Activated CD4-positive, alpha-beta T cell treated with anti-CD3 and anti-CD28 coated beads, Interleukin-2, Interleukin-6, amounts not matched to agents 100 ng/mL and 50 ng/mL, durations not matched to agents 16 hours and 8 hours (primary cell): ENCODE measurements at regions not wholly inside any gene's neighbourhood (a gene's known extent, or its start where the extent isn't known, plus 50 kb on each side); places are given as distances from the start of the nearest gene placed in this dataset.
A peak's percentile ranks its signal among the peaks of the same experiment; 100 is the strongest.
"Not testable (repeated sequence)": the region's sequence is repeated elsewhere in the genome, so short reads cannot be mapped to it uniquely, and the experiment has no call there.

ENCODE experiments used
- DNase-seq: peaks from one replicate; pipeline ENCODE4 v3.0.0-alpha.2; 2020

GRCh38 chr18:22828171-22828570, 105.0 kb upstream of the RBBP8 start:
- DNase-seq, result no peak

GRCh38 chr18:22828583-22828982, 104.5 kb upstream of the RBBP8 start:
- DNase-seq, result not testable (repeated sequence)

DNA sequence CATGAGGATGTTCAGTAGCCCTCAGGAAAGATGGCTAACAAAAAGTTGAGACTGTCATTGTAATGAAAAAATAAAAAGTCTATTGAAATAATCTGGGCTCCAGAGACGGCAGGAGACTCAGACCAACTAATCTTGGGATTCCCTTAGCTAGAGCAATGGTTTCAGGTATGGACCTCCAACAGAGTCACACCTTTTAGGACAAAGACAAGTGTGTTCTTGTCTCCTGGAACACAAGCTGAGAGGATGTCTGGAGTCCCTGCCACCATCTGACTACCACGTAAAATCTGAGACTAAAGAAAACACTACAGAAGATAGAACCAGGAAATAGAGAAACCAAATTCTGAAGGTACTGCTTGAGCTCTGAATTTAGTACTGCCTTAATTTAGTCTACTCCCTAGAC, 103.3 kb upstream of the RBBP8 start:
- no peak for DNase-seq

DNA sequence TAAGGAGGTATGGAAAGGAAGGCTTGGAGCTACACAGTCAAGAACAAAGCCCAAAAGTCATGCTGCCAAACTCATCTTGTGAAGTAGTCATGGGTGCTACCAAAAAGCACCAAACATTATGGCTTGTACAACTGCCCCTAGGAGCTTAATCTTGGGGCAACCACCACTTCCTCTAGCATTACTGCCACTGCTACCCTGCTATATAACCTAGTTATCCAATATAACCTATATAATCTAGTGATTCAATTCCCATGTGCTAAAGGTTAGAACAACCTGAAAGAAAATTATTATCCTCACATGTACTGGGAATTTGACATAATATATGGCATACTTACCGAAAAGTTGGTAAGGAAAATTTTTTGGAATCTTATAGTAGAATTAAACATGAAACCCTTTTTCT, 102.6 kb upstream of the RBBP8 start:
- no peak for DNase-seq

GRCh38 chr18:22831441-22831904, 101.7 kb upstream of the RBBP8 start:
- DNase-seq, result no peak

DNA sequence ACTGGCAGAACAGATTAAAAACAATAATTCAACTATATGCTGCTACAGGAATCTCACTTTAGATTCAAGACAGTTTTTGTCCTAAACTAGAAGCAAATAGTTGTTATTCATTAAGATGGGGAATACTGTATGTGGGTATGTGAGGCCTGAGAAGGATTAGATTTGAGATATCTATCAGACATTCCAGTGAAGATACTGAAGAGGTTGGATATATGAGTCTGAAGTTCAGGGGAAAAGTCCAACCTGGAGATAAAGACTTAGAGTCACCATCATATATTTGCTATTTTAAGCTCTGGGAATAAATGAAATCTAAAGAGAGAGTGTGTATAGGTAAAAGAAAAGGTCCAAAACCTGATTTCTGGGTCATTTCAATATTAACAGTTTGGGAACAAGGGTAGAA, 96.2 kb upstream of the RBBP8 start:
- no peak for DNase-seq

- no peak for DNase-seq
These were observed 94.9 kb upstream of the RBBP8 start for GRCh38 chr18:22838221-22838620.

DNA sequence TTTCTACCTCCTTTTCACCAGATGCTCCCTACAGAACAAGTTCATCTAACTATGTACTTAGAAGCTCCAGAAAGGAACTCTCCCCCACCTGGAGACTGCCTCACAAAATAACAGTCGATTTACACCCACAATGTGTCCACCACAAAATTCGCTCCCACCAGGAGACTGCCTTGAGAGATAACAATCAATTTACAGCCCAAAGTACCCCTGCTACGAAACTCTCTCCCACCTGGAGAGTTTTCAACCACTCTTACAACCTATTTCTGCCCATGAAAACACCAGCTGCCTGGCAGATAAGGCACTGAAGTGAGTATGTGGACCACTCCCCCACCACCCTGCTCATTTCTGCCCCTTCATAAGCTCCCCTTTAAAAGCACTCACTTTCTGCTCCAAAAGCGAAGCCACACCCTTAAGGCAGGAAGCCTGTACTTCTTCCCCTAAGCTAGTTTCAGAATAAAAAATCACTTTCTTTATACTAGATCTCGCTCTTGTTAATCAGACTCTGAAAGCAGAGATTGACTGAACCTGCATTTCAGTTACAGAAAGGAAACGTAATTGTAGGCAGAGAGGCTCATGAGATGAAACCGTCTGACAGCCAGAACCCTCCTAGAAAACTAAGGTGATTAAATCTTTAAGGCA, 94.4 kb upstream of the RBBP8 start:
- peak; percentile 63 for DNase-seq

DNA sequence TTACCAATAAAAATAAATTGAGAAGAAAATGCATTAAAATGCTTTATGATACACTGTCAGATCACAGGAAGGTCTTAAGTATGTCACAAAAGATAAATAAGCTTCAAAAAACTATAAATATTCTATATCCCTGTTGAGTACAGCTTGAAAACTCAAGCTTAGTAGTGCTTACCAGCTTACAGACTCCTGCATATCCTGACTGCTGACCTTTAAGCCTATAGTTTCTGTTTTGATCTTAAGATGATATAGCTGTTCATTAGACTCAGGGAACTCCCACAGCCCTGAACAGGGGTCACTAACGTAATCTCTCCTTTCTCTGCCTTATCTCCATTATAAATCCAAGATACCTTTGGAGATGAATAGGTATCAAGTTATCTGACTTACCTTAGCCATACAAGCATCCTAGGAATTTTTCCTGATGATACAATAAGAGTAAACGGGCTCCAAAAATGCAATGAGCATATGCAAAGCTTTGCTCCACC, 93.7 kb upstream of the RBBP8 start:
- DNase-seq, result no peak

DNA sequence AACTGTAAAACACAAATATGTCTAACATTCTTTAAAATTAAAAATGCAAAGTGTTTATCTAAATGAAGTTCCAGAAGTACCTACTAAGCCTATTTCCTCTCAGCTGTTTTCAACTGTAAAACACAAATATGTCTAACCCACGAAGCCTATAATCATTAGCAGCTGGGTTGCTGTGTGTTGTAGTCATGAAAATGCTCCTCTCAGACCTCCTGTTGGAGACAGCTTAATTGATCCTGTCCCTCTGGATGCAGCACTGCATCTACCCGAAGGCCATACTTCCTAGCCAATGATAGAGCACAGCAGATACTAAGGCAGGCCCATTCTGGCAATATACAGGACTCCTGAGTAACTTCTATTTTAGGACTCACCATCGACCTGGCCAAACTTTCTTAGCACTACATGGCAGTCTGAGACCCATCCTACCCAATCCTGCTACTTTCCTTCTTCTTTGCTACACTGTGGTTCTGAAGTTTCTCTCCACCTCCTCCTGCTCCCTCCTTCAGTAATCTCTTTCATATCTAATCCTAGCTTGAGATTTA, 92.5 kb upstream of the RBBP8 start:
- DNase-seq, result no peak

DNA sequence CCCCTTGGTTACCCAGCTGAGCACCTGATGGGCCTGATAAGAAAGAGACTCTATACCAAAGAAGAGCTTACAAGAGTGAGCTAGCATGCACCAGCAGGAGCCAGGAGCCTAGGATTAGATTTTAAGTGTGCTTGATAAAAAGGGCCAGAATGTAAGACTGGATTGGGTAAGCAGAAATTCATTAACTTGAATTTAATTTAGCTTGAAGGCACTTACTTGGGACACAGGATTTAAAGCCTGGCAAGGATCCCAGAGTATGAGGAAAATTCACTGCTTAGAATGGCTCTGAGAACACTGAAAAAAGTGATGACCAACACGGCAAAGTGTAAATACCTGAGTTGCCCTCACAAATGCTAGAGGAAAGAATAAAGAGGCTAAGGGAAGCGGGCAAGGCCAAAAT, 91.3 kb upstream of the RBBP8 start:
- no peak for DNase-seq

DNA sequence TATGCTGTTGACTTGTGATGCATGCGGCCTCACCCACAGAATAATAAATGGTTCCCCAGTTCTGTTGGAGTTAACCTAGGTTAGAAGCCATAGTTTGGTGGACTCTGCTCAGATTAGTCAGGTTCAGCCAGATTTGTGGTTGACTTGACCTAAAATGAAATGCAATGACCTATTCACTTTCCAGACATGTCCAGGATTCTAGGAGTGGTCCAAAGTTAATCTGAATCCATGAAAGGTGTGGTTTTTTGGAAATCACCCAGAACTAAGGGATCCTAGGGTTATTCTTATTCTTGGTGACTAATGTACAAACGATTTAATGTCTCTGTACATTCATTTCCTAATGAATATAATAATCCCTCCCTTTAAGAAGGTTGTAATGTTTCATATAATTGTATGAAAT, 88.9 kb upstream of the RBBP8 start:
- DNase-seq, result no peak

GRCh38 chr18:22844628-22845027, 88.5 kb upstream of the RBBP8 start:
- DNase-seq, result no peak

- DNase-seq, result no peak
These were observed 86.9 kb upstream of the RBBP8 start for GRCh38 chr18:22846088-22846683.

DNA sequence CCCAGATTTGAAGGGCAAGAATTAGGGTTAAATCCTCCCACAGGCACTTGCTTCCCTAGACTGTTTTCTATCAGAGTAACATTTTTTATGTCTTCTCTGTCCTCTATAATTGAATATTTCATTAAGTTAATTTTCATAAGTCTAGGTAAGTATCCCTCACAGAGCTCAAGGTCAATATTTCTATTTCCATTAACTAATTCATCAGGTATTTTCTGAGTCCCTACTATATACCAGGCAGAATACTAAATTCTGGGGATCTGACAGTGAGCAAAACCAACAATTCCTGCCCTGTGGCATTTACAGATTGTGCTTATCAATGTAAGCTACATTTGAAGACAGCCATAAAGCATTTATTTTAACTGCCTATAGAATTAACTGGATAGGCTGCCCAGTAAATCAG, 86.4 kb upstream of the RBBP8 start:
- no peak for DNase-seq

- DNase-seq, result no peak
These were observed 85.7 kb upstream of the RBBP8 start for GRCh38 chr18:22847392-22847791.

- DNase-seq, result peak; percentile 12
These were observed 85.2 kb upstream of the RBBP8 start for GRCh38 chr18:22847867-22848451.

- DNase-seq, result no peak
These were observed 84.5 kb upstream of the RBBP8 start for GRCh38 chr18:22848615-22849014.

- DNase-seq, result no peak
These were observed 76.3 kb upstream of the RBBP8 start for GRCh38 chr18:22856870-22857269.

GRCh38 chr18:22858121-22858520, 75.0 kb upstream of the RBBP8 start:
- DNase-seq, result no peak

DNA sequence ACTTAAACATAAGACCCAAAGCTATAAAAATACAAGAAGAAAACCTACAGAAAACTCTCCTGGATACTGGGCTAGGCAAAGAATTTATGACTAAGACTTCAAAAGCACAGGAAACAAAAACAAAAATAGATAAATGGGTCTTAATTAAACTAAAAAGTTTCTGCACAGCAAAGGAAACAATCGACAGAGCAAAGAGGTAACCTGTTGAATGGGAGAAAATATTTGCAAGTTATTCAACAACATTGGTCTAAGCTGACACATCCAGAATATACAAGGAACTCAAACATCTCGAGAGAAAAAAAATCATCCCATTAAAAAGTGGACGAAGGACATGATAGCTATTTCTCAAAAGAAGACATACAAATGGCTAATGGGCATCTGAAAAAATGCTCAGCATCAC, 72.3 kb upstream of the RBBP8 start:
- DNase-seq, result no peak

GRCh38 chr18:22865354-22866116, 67.6 kb upstream of the RBBP8 start:
- no peak for DNase-seq

GRCh38 chr18:22868831-22869230, 64.3 kb upstream of the RBBP8 start:
- DNase-seq, result no peak
